ENCODE measurements at regions not wholly inside any gene's neighbourhood (a gene's known extent, or its start where the extent isn't known, plus 50 kb on each side); places are given as distances from the start of the nearest gene placed in this dataset.

DNA sequence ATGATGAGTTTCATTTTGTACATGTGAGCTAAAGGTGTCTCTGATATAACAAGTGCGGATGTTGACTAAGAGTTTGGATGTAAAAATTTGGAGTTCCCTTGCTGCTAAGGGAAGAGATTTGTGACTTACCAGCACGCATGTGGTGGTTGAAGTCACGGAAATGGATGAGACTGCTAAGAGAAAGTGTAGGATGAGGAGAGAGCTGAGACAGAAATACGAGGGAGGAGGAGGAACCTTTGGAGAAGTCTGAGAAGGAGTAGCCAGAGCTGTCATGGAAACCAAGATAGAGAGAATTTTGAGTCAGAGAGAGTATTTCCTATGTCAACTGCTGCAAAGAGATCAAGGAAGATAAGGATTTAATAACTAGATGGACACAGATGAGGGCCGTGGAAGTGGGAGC, 106.5 kb upstream of the COL24A1 start:
- Histone ChIP-seq H3K4me1 (ENCODE audit: control insufficient read depth in 2 of 3, insufficient read depth in 2 of 3, low read depth in 1 of 3, low read length in 3 of 3) (no peaks in the 10 kb centered on the region), H3K27ac (ENCODE audit: low read depth in 2 of 2, low read length in 2 of 2) (no peak overlapping the region), H3K4me3 (ENCODE audit: low read length in 3 of 3) (no peak overlapping the region), H3K27me3 (ENCODE audit: control insufficient read depth, insufficient read depth, low read length) (no peaks in the 10 kb centered on the region), H3K36me3 (ENCODE audit: control insufficient read depth in 2 of 3, insufficient read depth in 3 of 3, low read length in 3 of 3) (no peaks in the 10 kb centered on the region), H3K9me3 (ENCODE audit: control insufficient read depth in 2 of 3, insufficient read depth in 1 of 3, low read length in 3 of 3) (no peaks in the 10 kb centered on the region), H3K9ac (ENCODE audit: low read length in 3 of 3) (no peak overlapping the region)
- intact Hi-C loops (cut with DNase I) = no loop called here
- no peak for DNase-seq
- TF ChIP-seq, protein P1, sequence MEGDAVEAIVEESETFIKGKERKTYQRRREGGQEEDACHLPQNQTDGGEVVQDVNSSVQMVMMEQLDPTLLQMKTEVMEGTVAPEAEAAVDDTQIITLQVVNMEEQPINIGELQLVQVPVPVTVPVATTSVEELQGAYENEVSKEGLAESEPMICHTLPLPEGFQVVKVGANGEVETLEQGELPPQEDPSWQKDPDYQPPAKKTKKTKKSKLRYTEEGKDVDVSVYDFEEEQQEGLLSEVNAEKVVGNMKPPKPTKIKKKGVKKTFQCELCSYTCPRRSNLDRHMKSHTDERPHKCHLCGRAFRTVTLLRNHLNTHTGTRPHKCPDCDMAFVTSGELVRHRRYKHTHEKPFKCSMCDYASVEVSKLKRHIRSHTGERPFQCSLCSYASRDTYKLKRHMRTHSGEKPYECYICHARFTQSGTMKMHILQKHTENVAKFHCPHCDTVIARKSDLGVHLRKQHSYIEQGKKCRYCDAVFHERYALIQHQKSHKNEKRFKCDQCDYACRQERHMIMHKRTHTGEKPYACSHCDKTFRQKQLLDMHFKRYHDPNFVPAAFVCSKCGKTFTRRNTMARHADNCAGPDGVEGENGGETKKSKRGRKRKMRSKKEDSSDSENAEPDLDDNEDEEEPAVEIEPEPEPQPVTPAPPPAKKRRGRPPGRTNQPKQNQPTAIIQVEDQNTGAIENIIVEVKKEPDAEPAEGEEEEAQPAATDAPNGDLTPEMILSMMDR (IDR thresholded peaks at IDR 0.05; ENCODE audit: borderline replicate concordance, extremely low read depth, insufficient read depth) = no peak
- no peak for FAIRE-seq

DNA sequence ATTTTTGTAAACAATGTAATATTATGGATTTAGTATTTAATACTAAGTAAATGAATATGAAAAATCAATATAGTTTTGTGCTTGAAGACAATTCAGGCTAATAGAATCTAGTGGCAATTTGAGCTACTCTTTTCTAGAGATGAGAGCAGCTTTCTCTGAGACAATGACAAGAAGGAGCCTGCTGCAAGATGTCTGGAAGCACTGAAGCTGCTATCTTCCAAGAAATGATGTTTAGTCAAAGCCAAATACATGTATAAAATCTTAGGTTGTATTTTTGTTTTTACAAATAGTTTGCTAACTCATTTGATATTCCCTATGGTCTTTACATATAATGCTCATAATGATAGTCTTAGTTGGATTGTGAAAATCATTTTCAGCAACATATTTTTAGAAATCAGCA, 103.9 kb upstream of the COL24A1 start:
- Histone ChIP-seq H3K27me3 (ENCODE audit: control insufficient read depth, insufficient read depth, low read length) (no peaks in the 10 kb centered on the region), H3K9me3 (ENCODE audit: control insufficient read depth in 2 of 3, insufficient read depth in 1 of 3, low read length in 3 of 3) (no peaks in the 10 kb centered on the region), H3K9ac (ENCODE audit: low read length in 3 of 3) (no peak overlapping the region), H3K27ac (ENCODE audit: low read depth in 2 of 2, low read length in 2 of 2) (no peak overlapping the region), H3K36me3 (ENCODE audit: control insufficient read depth in 2 of 3, insufficient read depth in 3 of 3, low read length in 3 of 3) (no peaks in the 10 kb centered on the region), H3K4me3 (ENCODE audit: low read length in 3 of 3) (no peak overlapping the region), H3K4me1 (ENCODE audit: control insufficient read depth in 2 of 3, insufficient read depth in 2 of 3, low read depth in 1 of 3, low read length in 3 of 3) (no peaks in the 10 kb centered on the region)
- intact Hi-C loops (cut with DNase I) = no loop called here
- FAIRE-seq = no peak
- no peak for DNase-seq
- TF ChIP-seq, protein P1 (IDR thresholded peaks at IDR 0.05; ENCODE audit: borderline replicate concordance, extremely low read depth, insufficient read depth) = no peak

DNA sequence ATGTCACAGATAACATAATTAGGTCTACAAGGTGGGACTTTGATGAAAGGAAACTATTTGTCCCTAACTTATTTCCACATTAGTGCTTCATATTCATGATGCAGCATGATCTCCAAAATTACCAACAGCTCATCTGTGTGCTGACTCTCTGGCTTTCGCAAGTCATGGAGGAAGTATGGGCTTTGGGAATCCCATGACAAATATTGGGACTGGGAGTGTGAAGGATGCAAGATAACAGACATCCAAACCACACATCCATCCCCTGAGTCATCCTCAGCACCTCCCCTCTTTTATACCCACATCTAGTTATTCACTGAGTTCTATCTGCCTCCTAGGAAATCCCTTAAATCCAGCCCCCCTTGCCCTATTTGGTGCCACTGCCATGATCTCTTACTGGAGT, 102.8 kb upstream of the COL24A1 start:
- no peaks in the 10 kb centered on the region for H3K4me1 ChIP-seq (ENCODE audit: control insufficient read depth in 2 of 3, insufficient read depth in 2 of 3, low read depth in 1 of 3, low read length in 3 of 3)

DNA sequence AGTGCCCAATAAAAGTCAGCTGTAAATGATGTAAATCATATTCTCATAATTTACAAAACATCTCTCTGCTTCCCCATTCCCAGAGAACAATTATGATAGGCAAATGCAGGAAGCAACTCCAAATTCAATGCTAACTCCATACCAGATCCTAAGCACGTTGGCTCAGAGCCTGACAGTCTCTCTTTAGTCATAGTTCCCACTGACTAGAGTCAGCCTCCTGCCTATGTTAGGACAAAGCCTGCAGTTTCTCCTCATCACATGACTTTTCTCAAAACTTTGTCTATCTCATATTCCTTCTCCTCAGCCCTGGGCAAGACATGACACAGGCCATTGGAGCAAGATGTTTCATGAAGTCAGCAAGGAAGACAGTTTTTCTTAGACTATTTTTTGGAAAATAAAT, 101.5 kb upstream of the COL24A1 start:
- no peak for DNase-seq
- no peak overlapping the region for H3K27ac ChIP-seq (ENCODE audit: low read depth in 2 of 2, low read length in 2 of 2)
- H3K27me3 ChIP-seq (ENCODE audit: control insufficient read depth, insufficient read depth, low read length) = no peaks in the 10 kb centered on the region
- TF ChIP-seq, protein P1 (IDR thresholded peaks at IDR 0.05; ENCODE audit: borderline replicate concordance, extremely low read depth, insufficient read depth) = no peak
- no peak for FAIRE-seq
- no peak overlapping the region for H3K9ac ChIP-seq (ENCODE audit: low read length in 3 of 3)
- intact Hi-C loops (cut with DNase I) = no loop called here
- H3K4me3 ChIP-seq (ENCODE audit: low read length in 3 of 3) = no peak overlapping the region
- no peaks in the 10 kb centered on the region for H3K9me3 ChIP-seq (ENCODE audit: control insufficient read depth in 2 of 3, insufficient read depth in 1 of 3, low read length in 3 of 3)
- no peaks in the 10 kb centered on the region for H3K36me3 ChIP-seq (ENCODE audit: control insufficient read depth in 2 of 3, insufficient read depth in 3 of 3, low read length in 3 of 3)
- no peaks in the 10 kb centered on the region for H3K4me1 ChIP-seq (ENCODE audit: control insufficient read depth in 2 of 3, insufficient read depth in 2 of 3, low read depth in 1 of 3, low read length in 3 of 3)

More for the DNA sequence above, 102.8 kb upstream of the COL24A1 start:
- no peaks in the 10 kb centered on the region for H3K27me3 ChIP-seq (ENCODE audit: control insufficient read depth, insufficient read depth, low read length)
- no peaks in the 10 kb centered on the region for H3K36me3 ChIP-seq (ENCODE audit: control insufficient read depth in 2 of 3, insufficient read depth in 3 of 3, low read length in 3 of 3)
- H3K9ac ChIP-seq (ENCODE audit: low read length in 3 of 3) = no peak overlapping the region
- TF ChIP-seq, protein P1 (IDR thresholded peaks at IDR 0.05; ENCODE audit: borderline replicate concordance, extremely low read depth, insufficient read depth) = no peak
- DNase-seq (no peak), FAIRE-seq (no peak)
- intact Hi-C loops (cut with DNase I) = no loop called here
- no peak overlapping the region for H3K4me3 ChIP-seq (ENCODE audit: low read length in 3 of 3)
- no peak overlapping the region for H3K27ac ChIP-seq (ENCODE audit: low read depth in 2 of 2, low read length in 2 of 2)
- no peaks in the 10 kb centered on the region for H3K9me3 ChIP-seq (ENCODE audit: control insufficient read depth in 2 of 3, insufficient read depth in 1 of 3, low read length in 3 of 3)

Measured in kidney (tissue), 13 donors.